Gastrocnemius medialis (tissue), 4 donors: ENCODE measurements at regions not wholly inside any gene's neighbourhood (a gene's known extent, or its start where the extent isn't known, plus 50 kb on each side); places are given as distances from the start of the nearest gene placed in this dataset.

Source experiments
- CTCF ChIP-seq, 5 experiments: fragments of 450-650 bp in 3 of 5; fragments of 200-600 bp in 2 of 5; sonication (generic) in 2 of 5; IDR thresholded peaks in 4 of 5; conservative IDR thresholded peaks in 1 of 5; 1 replicate in 4 of 5; 2 replicates in 1 of 5; pipeline ENCODE4 v1.5.1; 2016 to 2019; ENCODE audit warnings: antibody characterized with exemption in 5 of 5, mild to moderate bottlenecking in 3 of 5, moderate library complexity in 3 of 5
- POLR2A ChIP-seq, 2 donors: fragments of 450-650 bp; IDR thresholded peaks; one replicate each; pipeline ENCODE4 v1.6.1; 2017; ENCODE audit warnings: antibody characterized with exemption in 2 of 2, mild to moderate bottlenecking in 2 of 2, moderate library complexity in 2 of 2

DNA sequence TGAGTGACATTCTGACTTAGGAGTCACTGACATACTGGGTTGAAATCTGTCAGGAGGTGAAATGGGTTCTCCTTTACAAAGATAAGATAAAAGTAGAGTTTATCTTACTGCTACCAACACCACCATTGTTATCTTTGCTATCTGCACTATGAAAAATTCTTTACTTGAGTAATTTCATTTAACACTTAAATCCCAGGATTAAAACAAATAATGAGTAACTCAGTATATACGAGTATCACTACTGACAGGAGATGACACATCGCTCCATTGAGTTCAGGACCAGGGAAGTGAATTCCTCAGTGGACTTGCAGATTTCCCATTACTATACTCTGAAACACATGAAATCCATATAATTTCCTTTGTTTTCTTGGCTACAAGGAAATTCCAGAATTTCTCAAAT lies 242.1 kb upstream of the NLRP1 start:
- TF ChIP-seq CTCF (IDR thresholded peaks at IDR 0.05 in 4 of 5, conservative IDR thresholded peaks at IDR 0.05 in 1 of 5), result no peak
- TF ChIP-seq POLR2A (IDR thresholded peaks at IDR 0.05), result no peak
